Liver (tissue), 8 donors: ENCODE measurements at regions not wholly inside any gene's neighbourhood (a gene's known extent, or its start where the extent isn't known, plus 50 kb on each side); places are given as distances from the start of the nearest gene placed in this dataset.

Experiments
- DNase-seq: peaks from one replicate; pipeline ENCODE4 v3.0.0-alpha.2; 2017; ENCODE audit warnings: low spot score
- H3K27ac ChIP-seq, 2 donors: one replicate each; pipeline ENCODE4 v1.7.0; 2013; ENCODE audit warnings: inconsistent platforms in 2 of 2, low read length in 2 of 2, control low read depth in 1 of 2, low read depth in 1 of 2, mild to moderate bottlenecking in 1 of 2
- H3K27me3 ChIP-seq, 4 donors: one replicate each; pipeline versions ENCODE4 v1.6.1 to v1.7.0; 2013; ENCODE audit warnings: low read length in 3 of 4, inconsistent platforms in 1 of 4, mild to moderate bottlenecking in 1 of 4, moderate library complexity in 1 of 4; ENCODE audit not compliant: control insufficient read depth in 4 of 4, insufficient read depth in 4 of 4
- H3K36me3 ChIP-seq, 4 donors: one replicate each; pipeline versions ENCODE4 v1.6.1 to v1.7.0; 2013; ENCODE audit warnings: low read length in 3 of 4, mild to moderate bottlenecking in 3 of 4, low read depth in 1 of 4, moderate library complexity in 1 of 4; ENCODE audit not compliant: control insufficient read depth in 4 of 4, insufficient read depth in 3 of 4
- H3K4me1 ChIP-seq, 4 donors: one replicate each; pipeline versions ENCODE4 v1.6.1 to v1.7.0; 2013; ENCODE audit warnings: low read length in 3 of 4, mild to moderate bottlenecking in 3 of 4, moderate library complexity in 1 of 4; ENCODE audit not compliant: control insufficient read depth in 4 of 4, insufficient read depth in 4 of 4
- H3K4me3 ChIP-seq, 3 donors: one replicate each; pipeline versions ENCODE4 v1.6.1 to v1.7.0; 2013; ENCODE audit warnings: low read length in 3 of 3, control low read depth in 1 of 3, low read depth in 1 of 3, mild to moderate bottlenecking in 1 of 3
- H3K9ac ChIP-seq, 2 donors: one replicate each; pipeline ENCODE4 v1.7.0; 2013; ENCODE audit warnings: low read length in 2 of 2, mild to moderate bottlenecking in 2 of 2, moderate library complexity in 2 of 2, control low read depth in 1 of 2, low read depth in 1 of 2
- H3K9me3 ChIP-seq, 4 donors: one replicate each; pipeline versions ENCODE4 v1.6.1 to v1.7.0; 2013; ENCODE audit warnings: low read length in 3 of 4; ENCODE audit not compliant: control insufficient read depth in 4 of 4
- ATF3 ChIP-seq: IDR thresholded peaks from 2 replicates; pipeline ENCODE4 v1.6.1; 2016; ENCODE audit warnings: antibody characterized with exemption
- CTCF ChIP-seq: fragments of 150-350 bp; IDR thresholded peaks from 2 replicates; pipeline ENCODE4 v1.5.1; 2017; ENCODE audit warnings: improper control_type of control experiment, low read depth, low read length; ENCODE audit not compliant: missing input control
- EGR1 ChIP-seq, 2 donors: IDR thresholded peaks; 2 replicates each; pipeline ENCODE4 v1.6.1; 2016 to 2018; ENCODE audit warnings: antibody characterized with exemption in 2 of 2, low read depth in 2 of 2
- FOXA1 ChIP-seq: IDR thresholded peaks from 2 replicates; pipeline ENCODE4 v1.6.1; 2016; ENCODE audit warnings: antibody characterized with exemption
- FOXA2 ChIP-seq: IDR thresholded peaks from 2 replicates; pipeline ENCODE4 v1.6.1; 2016; ENCODE audit warnings: antibody characterized with exemption
- GABPA ChIP-seq, 2 donors: IDR thresholded peaks in 1 of 2; conservative IDR thresholded peaks in 1 of 2; 2 replicates each; pipeline ENCODE4 v1.6.1; 2016; ENCODE audit warnings: antibody characterized with exemption in 2 of 2, mild to moderate bottlenecking in 1 of 2, moderate library complexity in 1 of 2
- HNF4A ChIP-seq, 2 donors: conservative IDR thresholded peaks; 2 replicates each; pipeline ENCODE4 v1.6.1; 2016; ENCODE audit warnings: antibody characterized with exemption in 2 of 2, mild to moderate bottlenecking in 2 of 2
- HNF4G ChIP-seq: IDR thresholded peaks from 2 replicates; pipeline ENCODE4 v1.6.1; 2016; ENCODE audit warnings: antibody characterized with exemption
- JUND ChIP-seq, 2 donors: IDR thresholded peaks; 2 replicates each; pipeline ENCODE4 v1.6.1; 2016; ENCODE audit warnings: antibody characterized with exemption in 2 of 2
- RAD21 ChIP-seq, 2 donors: IDR thresholded peaks; 2 replicates each; pipeline ENCODE4 v1.6.1; 2016; ENCODE audit warnings: antibody characterized with exemption in 2 of 2, mild to moderate bottlenecking in 2 of 2
- REST ChIP-seq: IDR thresholded peaks from 2 replicates; pipeline ENCODE4 v1.6.1; 2016; ENCODE audit warnings: antibody characterized with exemption, mild to moderate bottlenecking
- RXRA ChIP-seq, 2 donors: IDR thresholded peaks; 2 replicates each; pipeline ENCODE4 v1.6.1; 2017 to 2018; ENCODE audit warnings: antibody characterized with exemption in 2 of 2, mild to moderate bottlenecking in 1 of 2
- SP1 ChIP-seq: IDR thresholded peaks from 2 replicates; pipeline ENCODE4 v1.6.1; 2018; ENCODE audit warnings: antibody characterized with exemption, mild to moderate bottlenecking
- TAF1 ChIP-seq: conservative IDR thresholded peaks from 2 replicates; pipeline ENCODE4 v1.6.1; 2016; ENCODE audit warnings: antibody characterized with exemption, mild to moderate bottlenecking
- YY1 ChIP-seq: IDR thresholded peaks from 2 replicates; pipeline ENCODE4 v1.6.1; 2016; ENCODE audit warnings: antibody characterized with exemption, mild to moderate bottlenecking
- WGBS: extraction: QIAGEN DNeasy Blood & Tissue Kit; methylation state at CpG from one replicate; pipeline ENCODE4 v1.1.7; 2013; 5-methylcytosine and 5-hydroxymethylcytosine counted together
- TF ChIP-seq, protein P1 (sequence below): IDR thresholded peaks from 2 replicates; pipeline ENCODE4 v1.6.1; 2016; ENCODE audit warnings: antibody characterized with exemption
- TF ChIP-seq, protein P2 (sequence below): IDR thresholded peaks from 2 replicates; pipeline ENCODE4 v1.6.1; 2016; ENCODE audit warnings: antibody characterized with exemption
- donor health status: healthy.
- donor health status: healthy.
- donor health status: healthy.
- donor health status: healthy.
- donor health status: healthy.

DNA sequence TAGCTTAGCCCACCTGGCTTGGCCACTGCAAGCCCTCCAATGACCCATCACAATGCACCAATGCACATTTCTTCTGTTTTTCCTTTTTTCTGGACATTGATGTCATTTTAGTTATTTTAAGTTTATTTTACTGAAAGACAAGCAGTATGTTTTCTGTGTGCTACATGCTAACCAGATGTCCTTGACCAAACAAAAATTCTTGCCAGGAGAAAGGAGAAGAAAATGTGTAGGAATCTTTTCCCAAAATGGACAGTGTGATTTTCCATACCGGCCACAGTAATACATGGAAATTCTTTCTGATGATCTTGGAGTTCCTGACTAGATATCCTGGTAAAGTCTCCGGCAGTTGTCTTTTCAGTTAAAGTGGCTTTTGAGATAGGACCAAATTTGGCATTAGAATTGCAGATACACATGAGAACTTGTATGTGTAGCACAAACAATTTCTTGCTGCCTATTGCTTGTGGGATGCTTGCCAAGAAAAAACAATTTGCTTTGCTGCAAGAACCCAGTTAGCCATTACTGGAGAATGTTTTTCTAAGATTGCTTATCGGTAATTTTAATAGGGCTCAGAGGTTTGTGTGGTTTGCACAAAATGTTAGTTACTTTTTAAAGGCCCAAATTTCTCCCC, 696.5 kb upstream of the CITED2 start:
- DNase-seq, result no peak
- 43% methylated on average over 3 of the region's 3 CpGs for WGBS
- H3K27me3 ChIP-seq, result no peaks in the 10 kb centered on the region
- H3K27ac ChIP-seq, result peak overlapping the region; percentile 32 to 46
- H3K4me1 ChIP-seq, result peaks cover 0 to 13% (median 6%) of the 10 kb centered on the region in 4 donors
- TF ChIP-seq RAD21 (IDR thresholded peaks at IDR 0.05) (peak in 1 of 2 donors; percentile 42), FOXA1 (no peak), JUND (IDR thresholded peaks at IDR 0.05) (no peak), ATF3 (no peak), YY1 (peak; percentile 42)
- H3K9me3 ChIP-seq, result no peaks in the 10 kb centered on the region
- no peak overlapping the region for H3K4me3 ChIP-seq
- H3K36me3 ChIP-seq, result no peaks in the 10 kb centered on the region
- H3K9ac ChIP-seq, result no peak overlapping the region

DNA sequence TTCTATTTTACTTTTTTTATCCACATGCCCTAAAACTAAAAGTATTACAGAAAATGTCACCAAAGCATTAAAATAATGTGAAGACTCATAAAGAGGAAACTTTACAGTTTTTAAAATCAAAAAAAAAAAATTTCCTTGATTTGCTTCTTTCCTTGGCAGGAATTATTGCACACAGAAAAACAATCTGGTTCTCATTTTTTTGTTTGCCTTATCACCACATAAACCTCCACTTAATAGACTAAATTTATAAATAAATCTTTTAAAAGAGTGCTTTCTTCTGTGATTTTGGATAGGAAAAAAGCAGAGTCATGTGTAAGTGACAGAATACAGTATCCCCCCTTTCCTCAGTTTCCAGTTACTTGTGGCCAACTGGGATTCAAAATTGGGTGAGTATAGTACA, 695.1 kb upstream of the CITED2 start:
- no peak overlapping the region for H3K4me3 ChIP-seq
- TF ChIP-seq, protein P1, sequence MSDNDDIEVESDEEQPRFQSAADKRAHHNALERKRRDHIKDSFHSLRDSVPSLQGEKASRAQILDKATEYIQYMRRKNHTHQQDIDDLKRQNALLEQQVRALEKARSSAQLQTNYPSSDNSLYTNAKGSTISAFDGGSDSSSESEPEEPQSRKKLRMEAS, result no peak
- TF ChIP-seq SP1 (no peak), TAF1 (no peak), HNF4G (no peak), REST (no peak), HNF4A (conservative IDR thresholded peaks at IDR 0.05) (no peak), YY1 (no peak), FOXA2 (no peak), CTCF (no peak), ATF3 (no peak), GABPA (IDR thresholded peaks at IDR 0.05 in 1 of 2, conservative IDR thresholded peaks at IDR 0.05 in 1 of 2) (no peak), JUND (IDR thresholded peaks at IDR 0.05) (no peak), RXRA (IDR thresholded peaks at IDR 0.05) (no peak), EGR1 (IDR thresholded peaks at IDR 0.05; ENCODE audit: low read depth in 2 of 2) (no peak), RAD21 (IDR thresholded peaks at IDR 0.05) (no peak), FOXA1 (no peak)
- TF ChIP-seq, protein P2, sequence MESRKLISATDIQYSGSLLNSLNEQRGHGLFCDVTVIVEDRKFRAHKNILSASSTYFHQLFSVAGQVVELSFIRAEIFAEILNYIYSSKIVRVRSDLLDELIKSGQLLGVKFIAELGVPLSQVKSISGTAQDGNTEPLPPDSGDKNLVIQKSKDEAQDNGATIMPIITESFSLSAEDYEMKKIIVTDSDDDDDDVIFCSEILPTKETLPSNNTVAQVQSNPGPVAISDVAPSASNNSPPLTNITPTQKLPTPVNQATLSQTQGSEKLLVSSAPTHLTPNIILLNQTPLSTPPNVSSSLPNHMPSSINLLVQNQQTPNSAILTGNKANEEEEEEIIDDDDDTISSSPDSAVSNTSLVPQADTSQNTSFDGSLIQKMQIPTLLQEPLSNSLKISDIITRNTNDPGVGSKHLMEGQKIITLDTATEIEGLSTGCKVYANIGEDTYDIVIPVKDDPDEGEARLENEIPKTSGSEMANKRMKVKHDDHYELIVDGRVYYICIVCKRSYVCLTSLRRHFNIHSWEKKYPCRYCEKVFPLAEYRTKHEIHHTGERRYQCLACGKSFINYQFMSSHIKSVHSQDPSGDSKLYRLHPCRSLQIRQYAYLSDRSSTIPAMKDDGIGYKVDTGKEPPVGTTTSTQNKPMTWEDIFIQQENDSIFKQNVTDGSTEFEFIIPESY, result no peak
- no peaks in the 10 kb centered on the region for H3K27me3 ChIP-seq
- H3K9ac ChIP-seq, result no peak overlapping the region
- peaks cover 0 to 13% (median 6%) of the 10 kb centered on the region in 4 donors for H3K4me1 ChIP-seq
- no peaks in the 10 kb centered on the region for H3K9me3 ChIP-seq
- DNase-seq, result no peak
- no peaks in the 10 kb centered on the region for H3K36me3 ChIP-seq
- no peak overlapping the region for H3K27ac ChIP-seq
